Tibial artery (tissue), 4 donors: ENCODE measurements at regions not wholly inside any gene's neighbourhood (a gene's known extent, or its start where the extent isn't known, plus 50 kb on each side); places are given as distances from the start of the nearest gene placed in this dataset.

Source experiments
- DNase-seq, 2 donors: peaks; one replicate each; pipeline ENCODE4 v3.0.0-alpha.2; 2019
- H3K27ac ChIP-seq, 2 donors: fragments of 200-600 bp; sonication (generic) in 1 of 2; 1 replicate in 1 of 2; 2 replicates in 1 of 2; pipeline ENCODE4 v1.5.1; 2018 to 2019; ENCODE audit warnings: mild to moderate bottlenecking in 1 of 2
- H3K27me3 ChIP-seq, 2 donors: fragments of 200-600 bp; sonication (generic) in 1 of 2; one replicate each; pipeline versions ENCODE4 v1.5.1 to v1.6.0; 2016 to 2019
- H3K36me3 ChIP-seq, 3 donors: fragments of 200-600 bp; sonication (generic) in 2 of 3; one replicate each; pipeline ENCODE4 v1.5.1; 2016 to 2019; ENCODE audit warnings: mild to moderate bottlenecking in 2 of 3
- H3K4me1 ChIP-seq, 4 donors: fragments of 200-600 bp; sonication (generic) in 2 of 4; 1 replicate in 3 of 4; 2 replicates in 1 of 4; pipeline ENCODE4 v1.5.1; 2016 to 2019
- H3K4me3 ChIP-seq, 2 donors: fragments of 200-600 bp; sonication (generic) in 1 of 2; 1 replicate in 1 of 2; 2 replicates in 1 of 2; pipeline ENCODE4 v1.5.1; 2018 to 2019; ENCODE audit warnings: mild to moderate bottlenecking in 2 of 2
- H3K9me3 ChIP-seq, 3 donors: fragments of 200-600 bp; sonication (generic) in 1 of 3; one replicate each; pipeline ENCODE4 v1.5.1; 2016 to 2019
- intact Hi-C: fragments of 100-400 bp; cut with DNase I; formaldehyde crosslinking; loops from one replicate; pipeline ENCODE4 v1.15.0; 2023; ENCODE audit warnings: low total_unique reads
- TF ChIP-seq, protein P1 (sequence below), 2 experiments: fragments of 200-600 bp in 1 of 2; fragments of 450-650 bp in 1 of 2; IDR thresholded peaks; one replicate each; pipeline ENCODE4 v1.5.1; 2017 to 2019; ENCODE audit warnings: antibody characterized with exemption in 2 of 2, mild to moderate bottlenecking in 1 of 2, moderate library complexity in 1 of 2

DNA sequence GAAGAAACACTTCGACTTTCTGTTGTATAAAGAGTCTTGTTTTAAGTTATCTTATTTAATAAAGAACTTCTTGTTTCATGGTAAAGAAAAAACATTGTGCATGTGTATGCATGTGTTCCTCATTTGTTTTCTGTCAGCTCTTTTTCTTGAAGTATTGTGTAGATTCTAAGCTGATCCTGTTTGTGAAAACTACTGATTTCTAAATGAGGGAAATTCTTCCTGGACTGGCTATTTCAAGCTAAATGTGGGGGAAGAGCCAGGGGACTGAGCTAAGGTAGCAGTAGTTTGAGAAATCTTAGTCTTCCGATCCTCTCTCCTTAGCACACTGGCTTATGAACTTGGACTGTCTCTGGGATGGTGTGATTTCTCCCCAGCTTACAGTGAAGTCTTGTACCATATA, 56.4 kb upstream of the RBMS1 start:
- intact Hi-C loops = no loop called here
- Histone ChIP-seq H3K9me3 (no peaks in the 10 kb centered on the region), H3K36me3 (no peaks in the 10 kb centered on the region), H3K27ac (no peak overlapping the region), H3K4me3 (no peak overlapping the region), H3K4me1 (no peaks in the 10 kb centered on the region), H3K27me3 (no peaks in the 10 kb centered on the region)
- no peak for DNase-seq
- TF ChIP-seq, protein P1, sequence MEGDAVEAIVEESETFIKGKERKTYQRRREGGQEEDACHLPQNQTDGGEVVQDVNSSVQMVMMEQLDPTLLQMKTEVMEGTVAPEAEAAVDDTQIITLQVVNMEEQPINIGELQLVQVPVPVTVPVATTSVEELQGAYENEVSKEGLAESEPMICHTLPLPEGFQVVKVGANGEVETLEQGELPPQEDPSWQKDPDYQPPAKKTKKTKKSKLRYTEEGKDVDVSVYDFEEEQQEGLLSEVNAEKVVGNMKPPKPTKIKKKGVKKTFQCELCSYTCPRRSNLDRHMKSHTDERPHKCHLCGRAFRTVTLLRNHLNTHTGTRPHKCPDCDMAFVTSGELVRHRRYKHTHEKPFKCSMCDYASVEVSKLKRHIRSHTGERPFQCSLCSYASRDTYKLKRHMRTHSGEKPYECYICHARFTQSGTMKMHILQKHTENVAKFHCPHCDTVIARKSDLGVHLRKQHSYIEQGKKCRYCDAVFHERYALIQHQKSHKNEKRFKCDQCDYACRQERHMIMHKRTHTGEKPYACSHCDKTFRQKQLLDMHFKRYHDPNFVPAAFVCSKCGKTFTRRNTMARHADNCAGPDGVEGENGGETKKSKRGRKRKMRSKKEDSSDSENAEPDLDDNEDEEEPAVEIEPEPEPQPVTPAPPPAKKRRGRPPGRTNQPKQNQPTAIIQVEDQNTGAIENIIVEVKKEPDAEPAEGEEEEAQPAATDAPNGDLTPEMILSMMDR (IDR thresholded peaks at IDR 0.05) = no peak

DNA sequence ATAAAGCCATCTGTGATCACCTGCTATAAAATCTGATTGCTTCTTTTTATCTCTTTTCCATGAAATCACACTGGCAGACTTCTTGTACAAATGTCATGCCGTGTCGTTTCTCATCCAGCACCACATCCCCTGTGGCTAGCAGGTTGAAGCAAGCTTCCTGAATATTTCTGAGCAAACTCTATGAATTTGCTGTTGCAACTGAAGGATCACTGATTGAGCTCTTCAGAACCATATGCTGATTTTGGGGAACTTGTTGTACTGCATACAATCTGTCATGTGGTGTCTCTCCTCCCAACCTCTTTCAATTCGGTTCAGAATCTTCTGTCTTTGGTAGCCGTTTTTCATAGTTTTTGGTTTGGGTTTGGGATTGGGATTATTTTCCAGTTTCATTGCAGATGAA, 57.7 kb upstream of the RBMS1 start:
- Histone ChIP-seq H3K4me3 (no peak overlapping the region), H3K27ac (no peak overlapping the region), H3K4me1 (no peaks in the 10 kb centered on the region), H3K27me3 (no peaks in the 10 kb centered on the region), H3K9me3 (no peaks in the 10 kb centered on the region), H3K36me3 (no peaks in the 10 kb centered on the region)
- intact Hi-C loops = no loop called here
- no peak for DNase-seq
- TF ChIP-seq, protein P1 (IDR thresholded peaks at IDR 0.05) = no peak

DNA sequence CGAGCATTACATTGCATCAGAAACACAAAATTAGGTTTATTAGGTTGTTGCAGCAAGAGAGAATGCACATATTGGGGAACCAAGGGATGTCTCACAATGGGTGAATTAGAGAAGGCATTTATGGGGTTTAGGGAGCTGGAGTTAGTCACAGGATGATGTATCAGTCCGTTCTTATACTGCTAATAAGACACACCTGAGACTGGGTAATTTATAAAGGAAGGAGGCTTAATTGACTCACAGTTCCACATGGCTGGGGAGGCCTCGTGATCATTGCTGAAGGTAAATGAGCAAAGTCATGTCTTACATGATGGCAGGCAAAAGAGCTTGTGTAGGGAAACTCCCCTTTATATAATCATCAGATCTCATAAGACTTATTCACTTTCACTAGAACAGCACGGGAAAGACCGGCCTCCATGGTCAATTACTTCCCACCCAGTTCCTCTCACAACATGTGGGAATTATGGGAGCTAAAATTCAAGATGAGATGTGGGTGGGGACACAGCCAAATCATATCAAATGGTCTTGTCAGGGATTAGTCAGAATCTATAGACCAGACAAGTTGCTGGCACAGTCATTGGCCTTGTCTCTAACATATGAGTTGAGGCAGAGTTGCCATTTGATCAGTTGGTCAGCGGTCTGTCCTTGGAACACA, 61.9 kb upstream of the RBMS1 start:
- H3K27ac ChIP-seq = no peak overlapping the region
- TF ChIP-seq, protein P1 (IDR thresholded peaks at IDR 0.05) = no peak
- H3K27me3 ChIP-seq = no peaks in the 10 kb centered on the region
- H3K4me1 ChIP-seq = no peaks in the 10 kb centered on the region
- H3K36me3 ChIP-seq = no peaks in the 10 kb centered on the region
- no peaks in the 10 kb centered on the region for H3K9me3 ChIP-seq
- intact Hi-C loops = no loop called here
- no peak overlapping the region for H3K4me3 ChIP-seq
- DNase-seq = no peak

DNA sequence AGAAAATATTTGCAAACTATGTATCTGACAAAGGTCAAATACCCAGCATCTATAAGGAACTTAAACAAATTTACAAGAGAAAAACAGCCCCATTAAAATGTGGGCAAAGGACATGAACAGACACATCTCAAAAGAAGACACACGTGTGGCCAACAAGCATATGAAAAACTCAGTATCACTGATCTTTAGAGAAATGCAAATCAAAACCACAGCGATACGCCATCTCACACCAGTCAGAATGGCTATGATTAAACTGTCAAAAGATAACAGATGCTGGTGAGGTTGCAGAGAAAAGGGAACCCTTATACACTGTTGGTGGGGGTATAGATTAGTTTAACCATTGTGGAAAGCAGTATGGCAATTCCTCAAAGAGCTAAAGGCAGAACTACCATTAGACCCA, 64.3 kb upstream of the RBMS1 start:
- DNase-seq = no peak
- no peak overlapping the region for H3K27ac ChIP-seq
- H3K9me3 ChIP-seq = no peaks in the 10 kb centered on the region
- H3K4me1 ChIP-seq = peaks cover 0 to 14% (median 1%) of the 10 kb centered on the region in 4 donors
- TF ChIP-seq, protein P1 (IDR thresholded peaks at IDR 0.05) = no peak
- H3K36me3 ChIP-seq = no peaks in the 10 kb centered on the region
- no peaks in the 10 kb centered on the region for H3K27me3 ChIP-seq
- no peak overlapping the region for H3K4me3 ChIP-seq
- intact Hi-C loops = no loop called here

DNA sequence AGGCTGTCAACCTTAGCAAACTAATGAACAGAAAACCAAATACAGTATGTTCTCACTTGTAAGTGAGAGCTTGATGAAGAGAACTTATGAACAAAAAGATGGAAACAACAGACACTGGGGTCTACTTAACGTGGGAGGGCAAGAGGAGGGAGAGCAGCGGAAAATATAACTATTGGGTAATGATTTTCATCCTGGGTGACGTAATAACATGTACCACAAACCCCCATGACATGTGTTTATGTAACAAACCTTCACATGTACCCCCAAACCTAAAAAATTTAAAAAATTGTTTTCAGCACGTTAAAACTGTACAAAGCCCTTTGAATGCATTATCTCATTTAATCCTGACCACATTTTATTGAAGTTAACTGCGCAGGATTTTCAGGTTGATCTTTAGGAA, 64.9 kb upstream of the RBMS1 start:
- Histone ChIP-seq H3K4me3 (no peak overlapping the region), H3K36me3 (no peaks in the 10 kb centered on the region), H3K9me3 (no peaks in the 10 kb centered on the region), H3K4me1 (peaks cover 0 to 17% (median 1%) of the 10 kb centered on the region in 4 donors), H3K27ac (no peak overlapping the region), H3K27me3 (no peaks in the 10 kb centered on the region)
- TF ChIP-seq, protein P1 (IDR thresholded peaks at IDR 0.05) = no peak
- intact Hi-C loops = no loop called here
- no peak for DNase-seq
